Esophagus muscularis mucosa (tissue), 4 donors: ENCODE measurements at regions not wholly inside any gene's neighbourhood (a gene's known extent, or its start where the extent isn't known, plus 50 kb on each side); places are given as distances from the start of the nearest gene placed in this dataset.

Experiments
- DNase-seq: peaks from one replicate; pipeline ENCODE4 v3.0.0-alpha.2; 2017; ENCODE audit errors: extremely low spot score
- H3K27ac ChIP-seq, 4 donors: fragments of 200-600 bp; sonication (generic); replicated peaks in 1 of 4; 1 replicate in 3 of 4; 2 replicates in 1 of 4; pipeline ENCODE4 v1.5.1; 2016 to 2019; ENCODE audit warnings: mild to moderate bottlenecking in 1 of 4
- H3K27me3 ChIP-seq, 4 donors: fragments of 200-600 bp; sonication (generic); one replicate each; pipeline versions ENCODE4 v1.5.1 to v1.6.0; 2016 to 2019
- H3K36me3 ChIP-seq, 4 donors: fragments of 200-600 bp; sonication (generic); one replicate each; pipeline ENCODE4 v1.5.1; 2016 to 2019
- H3K4me1 ChIP-seq, 4 donors: fragments of 200-600 bp; sonication (generic); one replicate each; pipeline ENCODE4 v1.5.1; 2016 to 2019
- H3K4me3 ChIP-seq, 4 donors: fragments of 200-600 bp; sonication (generic); 1 replicate in 2 of 4; 2 replicates in 2 of 4; pipeline ENCODE4 v1.5.1; 2016 to 2019; ENCODE audit warnings: mild to moderate bottlenecking in 4 of 4, moderate library complexity in 1 of 4
- H3K9me3 ChIP-seq, 4 donors: fragments of 200-600 bp; sonication (generic); 1 replicate in 3 of 4; 2 replicates in 1 of 4; pipeline ENCODE4 v1.5.1; 2016 to 2019
- CTCF ChIP-seq, 3 experiments: fragments of 200-600 bp in 2 of 3; fragments of 450-650 bp in 1 of 3; sonication (generic) in 2 of 3; IDR thresholded peaks; one replicate each; pipeline ENCODE4 v1.5.1; 2017 to 2019; ENCODE audit warnings: antibody characterized with exemption in 3 of 3, mild to moderate bottlenecking in 2 of 3, moderate library complexity in 1 of 3
- EP300 ChIP-seq: sonication (generic); formaldehyde crosslinking; IDR thresholded peaks from one replicate; pipeline ENCODE4 v1.6.1; 2017; ENCODE audit warnings: antibody characterized with exemption
- POLR2A ChIP-seq: fragments of 450-650 bp; IDR thresholded peaks from one replicate; pipeline ENCODE4 v1.6.1; 2017; ENCODE audit warnings: antibody characterized with exemption, moderate library complexity, mild to moderate bottlenecking, low read depth
- POLR2AphosphoS5 ChIP-seq, 2 donors: sonication (generic); formaldehyde crosslinking; IDR thresholded peaks; one replicate each; pipeline ENCODE4 v1.6.1; 2017; ENCODE audit warnings: antibody characterized with exemption in 2 of 2
- WGBS: methylation state at CpG from one replicate; pipeline ENCODE4 v1.1.5; 2018; 5-methylcytosine and 5-hydroxymethylcytosine counted together
- intact Hi-C: fragments of 100-400 bp; cut with DNase I; formaldehyde crosslinking; loops from one replicate; pipeline ENCODE4 v1.15.1; 2023

DNA sequence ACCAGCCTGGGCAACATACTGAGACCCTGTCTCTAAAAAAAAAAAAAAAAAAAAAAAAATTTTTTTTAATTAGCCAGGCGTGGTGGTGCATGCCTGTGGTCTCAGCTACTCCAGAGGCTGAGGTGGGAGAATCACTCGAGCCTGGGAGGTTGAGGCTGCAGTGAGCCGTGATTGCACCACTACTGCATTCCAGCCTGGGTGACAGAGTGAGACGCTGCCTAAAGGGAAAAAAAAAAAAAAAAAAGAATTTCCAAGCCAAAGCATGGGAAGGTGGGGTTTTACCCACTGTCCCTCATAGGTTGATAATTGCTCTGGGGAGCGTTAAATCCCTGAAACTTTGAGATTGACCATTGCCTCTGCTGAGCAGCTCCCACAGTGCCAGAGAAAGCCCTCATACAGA is 427.5 kb downstream of the BCOR start:
- Histone ChIP-seq H3K27me3 (no peaks in the 10 kb centered on the region), H3K4me3 (no peak overlapping the region), H3K4me1 (no peaks in the 10 kb centered on the region), H3K9me3 (no peaks in the 10 kb centered on the region), H3K36me3 (no peaks in the 10 kb centered on the region), H3K27ac (no peak overlapping the region)
- 81% methylated on average over 5 of the region's 5 CpGs for WGBS
- no peak for DNase-seq
- TF ChIP-seq POLR2AphosphoS5 (IDR thresholded peaks at IDR 0.05) (no peak), CTCF (IDR thresholded peaks at IDR 0.05) (no peak), POLR2A (no peak)
- intact Hi-C loops = no loop called here

GRCh38 chrX:39672405-39672804 is 425.4 kb downstream of the BCOR start:
- no peaks in the 10 kb centered on the region for H3K36me3 ChIP-seq
- H3K4me1 ChIP-seq = no peaks in the 10 kb centered on the region
- intact Hi-C loops = no loop called here
- no peaks in the 10 kb centered on the region for H3K9me3 ChIP-seq
- H3K27ac ChIP-seq = no peak overlapping the region
- TF ChIP-seq EP300 = no peak
- no peak for TF ChIP-seq POLR2AphosphoS5 (IDR thresholded peaks at IDR 0.05)
- no peak for TF ChIP-seq POLR2A
- TF ChIP-seq CTCF (IDR thresholded peaks at IDR 0.05) = no peak
- 84% methylated on average over 2 of the region's 2 CpGs for WGBS
- no peak for DNase-seq
- H3K4me3 ChIP-seq = no peak overlapping the region
- H3K27me3 ChIP-seq = no peaks in the 10 kb centered on the region

DNA sequence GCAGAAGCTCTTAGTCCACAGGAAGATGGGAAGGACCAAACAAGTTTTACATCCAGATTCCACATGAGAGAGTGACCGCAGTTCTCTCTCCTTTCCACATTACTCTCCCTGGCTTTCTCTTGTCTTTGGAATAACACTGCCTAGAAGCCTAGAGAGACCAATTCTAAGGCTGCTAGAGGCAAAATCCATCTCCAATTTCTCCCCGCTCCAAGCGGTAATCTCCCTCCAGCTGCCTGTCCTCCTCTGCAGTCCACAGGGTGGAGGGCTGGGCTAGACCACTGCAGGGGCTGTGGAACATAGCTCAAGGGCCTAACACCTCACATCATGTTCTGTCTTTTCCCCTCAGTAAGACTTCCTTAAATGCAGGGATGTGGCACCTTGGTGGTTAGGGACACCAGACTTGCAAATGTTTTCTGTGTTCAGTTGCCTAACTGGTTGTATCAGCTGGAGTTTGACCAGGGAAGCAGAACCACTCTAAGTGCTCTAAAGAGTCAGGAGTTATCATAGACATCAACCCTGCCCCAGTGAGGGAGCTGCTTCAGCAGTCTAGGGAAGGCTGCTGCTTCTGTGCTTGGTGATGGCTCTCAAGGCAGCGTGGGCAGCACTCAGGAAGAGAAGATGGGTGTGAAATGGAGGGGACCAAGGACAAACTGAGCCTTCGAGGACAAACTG is 423.1 kb downstream of the BCOR start:
- no peak for TF ChIP-seq POLR2AphosphoS5 (IDR thresholded peaks at IDR 0.05)
- Histone ChIP-seq H3K4me3 (no peak overlapping the region), H3K9me3 (no peaks in the 10 kb centered on the region), H3K4me1 (peaks cover 0 to 10% (median 0%) of the 10 kb centered on the region in 4 donors), H3K36me3 (no peaks in the 10 kb centered on the region), H3K27me3 (no peaks in the 10 kb centered on the region), H3K27ac (no peak overlapping the region)
- 92% methylated on average over 5 of the region's 5 CpGs for WGBS
- no peak for DNase-seq
- intact Hi-C loops = no loop called here

DNA sequence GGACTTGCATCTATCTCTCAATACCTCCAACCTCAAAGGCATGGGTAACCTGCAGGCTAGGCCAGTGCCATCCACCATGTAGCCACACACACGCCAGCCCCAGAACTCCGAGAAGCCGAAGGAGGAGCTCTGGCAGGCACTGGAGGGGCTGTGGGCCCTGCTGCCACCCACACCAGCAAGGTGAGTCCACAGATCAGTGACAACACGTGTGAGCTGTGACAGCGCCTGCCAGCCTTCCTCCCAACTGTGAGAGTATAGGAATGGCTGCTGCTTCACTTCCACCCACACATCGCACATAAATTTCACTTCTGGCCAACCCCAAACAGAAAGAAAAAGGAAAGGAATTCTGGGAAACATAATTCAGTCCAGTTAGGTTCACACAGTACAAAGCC is 422.6 kb downstream of the BCOR start:
- Histone ChIP-seq H3K27ac (no peak overlapping the region), H3K9me3 (no peaks in the 10 kb centered on the region), H3K27me3 (no peaks in the 10 kb centered on the region), H3K36me3 (no peaks in the 10 kb centered on the region), H3K4me1 (peaks cover 0 to 10% (median 0%) of the 10 kb centered on the region in 4 donors), H3K4me3 (no peak overlapping the region)
- intact Hi-C loops = no loop called here
- 97% methylated on average over 6 of the region's 6 CpGs for WGBS
- no peak for TF ChIP-seq CTCF (IDR thresholded peaks at IDR 0.05)
- TF ChIP-seq EP300 = no peak
- no peak for TF ChIP-seq POLR2A
- no peak for TF ChIP-seq POLR2AphosphoS5 (IDR thresholded peaks at IDR 0.05)
- DNase-seq = no peak

DNA sequence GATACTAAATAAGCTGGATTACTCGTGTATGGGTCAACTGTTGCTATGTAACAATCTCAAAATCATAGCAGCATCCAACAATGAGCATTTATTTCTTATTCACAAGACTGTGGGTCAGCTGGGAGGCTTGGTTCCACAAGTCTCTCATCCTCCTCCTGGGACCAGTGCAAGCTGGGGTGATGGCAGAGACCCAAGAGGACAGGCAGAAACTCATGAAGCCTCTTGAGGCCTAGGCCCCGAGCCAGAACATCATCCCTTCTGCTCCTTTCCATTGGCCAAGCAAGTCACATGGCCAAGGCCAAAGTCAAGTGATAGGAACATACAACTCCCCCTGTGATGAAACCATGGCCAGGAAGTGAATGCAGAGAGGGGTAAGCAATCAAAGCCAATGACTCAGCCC is 422.1 kb downstream of the BCOR start:
- no peaks in the 10 kb centered on the region for H3K27me3 ChIP-seq
- no peaks in the 10 kb centered on the region for H3K36me3 ChIP-seq
- intact Hi-C loops = no loop called here
- no peaks in the 10 kb centered on the region for H3K9me3 ChIP-seq
- H3K27ac ChIP-seq = no peak overlapping the region
- DNase-seq = no peak
- no peak overlapping the region for H3K4me3 ChIP-seq
- H3K4me1 ChIP-seq = peaks cover 0 to 10% (median 0%) of the 10 kb centered on the region in 4 donors
- TF ChIP-seq POLR2A (no peak), POLR2AphosphoS5 (IDR thresholded peaks at IDR 0.05) (no peak), CTCF (IDR thresholded peaks at IDR 0.05) (no peak), EP300 (no peak)
- 58% methylated on average over 2 of the region's 2 CpGs for WGBS
